PC-3 (cell line): ENCODE measurements at regions not wholly inside any gene's neighbourhood (a gene's known extent, or its start where the extent isn't known, plus 50 kb on each side); places are given as distances from the start of the nearest gene placed in this dataset.

Source experiments
- EZH2 ChIP-seq: fragments of 300-600 bp; sonication (generic); IDR thresholded peaks from one replicate; pipeline ENCODE4 v1.6.1; 2017; ENCODE audit warnings: antibody characterized with exemption, mild to moderate bottlenecking, low read length; ENCODE audit not compliant: unreplicated experiment
- TF ChIP-seq, protein P1 (sequence below): fragments of 300-600 bp; sonication (generic); conservative IDR thresholded peaks from 2 replicates; pipeline ENCODE4 v1.5.1; 2017; ENCODE audit warnings: antibody characterized with exemption, low read depth, mild to moderate bottlenecking, low read length

DNA sequence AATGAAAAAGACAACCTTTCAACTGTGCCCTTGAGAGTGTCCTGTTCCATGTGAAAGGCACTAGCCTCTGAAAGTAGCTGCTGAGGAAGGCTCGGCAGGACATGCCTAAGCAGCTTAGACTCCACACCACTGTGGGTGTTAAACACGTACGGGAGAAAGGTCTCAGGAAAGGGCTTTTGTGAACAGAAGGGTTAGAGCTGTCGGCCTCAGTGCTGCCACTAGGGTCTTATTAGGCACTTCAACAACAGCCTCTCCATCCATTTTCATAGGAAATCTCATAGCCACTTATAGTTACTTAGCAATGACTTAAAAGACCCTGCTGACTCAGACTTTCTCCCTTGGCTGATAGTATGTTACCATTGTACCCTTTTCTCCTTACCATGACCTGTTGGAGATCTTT is 662.8 kb downstream of the TBC1D32 start:
- TF ChIP-seq, protein P1, sequence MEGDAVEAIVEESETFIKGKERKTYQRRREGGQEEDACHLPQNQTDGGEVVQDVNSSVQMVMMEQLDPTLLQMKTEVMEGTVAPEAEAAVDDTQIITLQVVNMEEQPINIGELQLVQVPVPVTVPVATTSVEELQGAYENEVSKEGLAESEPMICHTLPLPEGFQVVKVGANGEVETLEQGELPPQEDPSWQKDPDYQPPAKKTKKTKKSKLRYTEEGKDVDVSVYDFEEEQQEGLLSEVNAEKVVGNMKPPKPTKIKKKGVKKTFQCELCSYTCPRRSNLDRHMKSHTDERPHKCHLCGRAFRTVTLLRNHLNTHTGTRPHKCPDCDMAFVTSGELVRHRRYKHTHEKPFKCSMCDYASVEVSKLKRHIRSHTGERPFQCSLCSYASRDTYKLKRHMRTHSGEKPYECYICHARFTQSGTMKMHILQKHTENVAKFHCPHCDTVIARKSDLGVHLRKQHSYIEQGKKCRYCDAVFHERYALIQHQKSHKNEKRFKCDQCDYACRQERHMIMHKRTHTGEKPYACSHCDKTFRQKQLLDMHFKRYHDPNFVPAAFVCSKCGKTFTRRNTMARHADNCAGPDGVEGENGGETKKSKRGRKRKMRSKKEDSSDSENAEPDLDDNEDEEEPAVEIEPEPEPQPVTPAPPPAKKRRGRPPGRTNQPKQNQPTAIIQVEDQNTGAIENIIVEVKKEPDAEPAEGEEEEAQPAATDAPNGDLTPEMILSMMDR = no peak
- no peak for TF ChIP-seq EZH2
